H1 (cell line): ENCODE measurements at regions not wholly inside any gene's neighbourhood (a gene's known extent, or its start where the extent isn't known, plus 50 kb on each side); places are given as distances from the start of the nearest gene placed in this dataset.

Experiments
- CTCF ChIA-PET: fragments of 300-600 bp; sonication (Branson Sonifier 250); formaldehyde crosslinking; loops from one replicate; lab custom pipeline; 2021; ENCODE audit not compliant: partially characterized antibody; lab: Charles Lee
- POLR2A ChIA-PET: fragments of 300-600 bp; sonication (Branson Sonifier 250); formaldehyde crosslinking; loops from one replicate; lab custom pipeline; 2021; ENCODE audit warnings: inconsistent platforms; ENCODE audit not compliant: partially characterized antibody; lab: Charles Lee
- DNase-seq, 2 experiments: peaks; one replicate each; pipeline versions ENCODE4 v3.0.0 to v3.0.0-alpha.2; 2010 to 2022; ENCODE audit warnings: low spot score in 2 of 2, low read depth in 1 of 2, mixed read lengths in 1 of 2
- FAIRE-seq: peaks from 2 replicates; lab custom pipeline; 2011; peaks lifted over from hg19 to GRCh38; lab: Jason Lieb, UNC
- H2AFZ ChIP-seq: 2 replicates; pipeline ENCODE4 v1.8.1; 2012; ENCODE audit warnings: low read length, inconsistent platforms
- H2AK5ac ChIP-seq: 2 replicates; pipeline ENCODE4 v1.6.1; 2013; ENCODE audit warnings: low read depth, low read length
- H2BK120ac ChIP-seq: replicated peaks from 2 replicates; pipeline ENCODE3; 2013; ENCODE audit warnings: low read depth, low read length, inconsistent platforms
- H2BK12ac ChIP-seq: 2 replicates; pipeline ENCODE4 v1.6.1; 2013; ENCODE audit warnings: low read depth, low read length
- H2BK15ac ChIP-seq: 2 replicates; pipeline ENCODE4 v1.6.1; 2013; ENCODE audit warnings: low read length
- H2BK20ac ChIP-seq: 2 replicates; pipeline ENCODE4 v1.6.1; 2013; ENCODE audit warnings: low read length
- H2BK5ac ChIP-seq: 2 replicates; pipeline ENCODE4 v1.6.1; 2013; ENCODE audit warnings: low read depth, low read length
- H3K14ac ChIP-seq: 2 replicates; pipeline ENCODE4 v1.6.1; 2013; ENCODE audit warnings: inconsistent platforms; ENCODE audit not compliant: insufficient read length
- H3K18ac ChIP-seq: 2 replicates; pipeline ENCODE4 v1.6.1; 2013; ENCODE audit warnings: low read length; ENCODE audit errors: extremely low read depth
- H3K23ac ChIP-seq: 2 replicates; pipeline ENCODE4 v1.6.1; 2013; ENCODE audit warnings: inconsistent platforms; ENCODE audit not compliant: insufficient read length
- H3K23me2 ChIP-seq: 2 replicates; pipeline ENCODE4 v1.6.1; 2013; ENCODE audit warnings: low read depth, low read length
- H3K27ac ChIP-seq: 2 replicates; pipeline ENCODE4 v1.6.1; 2011; ENCODE audit warnings: low read depth, low read length, inconsistent platforms
- H3K27me3 ChIP-seq, 4 experiments: replicated peaks in 1 of 4; 1 replicate in 1 of 4; 2 replicates in 3 of 4; pipeline versions ENCODE4 v1.6.1 to v1.8.1; 2011 to 2013; ENCODE audit warnings: low read length in 3 of 4, mild to moderate bottlenecking in 3 of 4, inconsistent platforms in 2 of 4, mixed read lengths in 2 of 4, moderate library complexity in 1 of 4; ENCODE audit not compliant: control insufficient read depth in 3 of 4, insufficient read depth in 3 of 4; ENCODE audit errors: extremely low read depth in 1 of 4
- H3K36me3 ChIP-seq, 4 experiments: 2 replicates each; pipeline versions ENCODE4 v1.6.1 to v1.8.1; 2011 to 2013; ENCODE audit warnings: mild to moderate bottlenecking in 4 of 4, low read length in 3 of 4, moderate library complexity in 2 of 4, control low read depth in 1 of 4, inconsistent platforms in 1 of 4; ENCODE audit not compliant: insufficient read depth in 4 of 4, control insufficient read depth in 2 of 4
- H3K4ac ChIP-seq: replicated peaks from 2 replicates; pipeline ENCODE3; 2013; ENCODE audit warnings: low read length, low read depth, mixed read lengths, inconsistent platforms; ENCODE audit not compliant: insufficient read length
- H3K4me1 ChIP-seq, 4 experiments: replicated peaks in 1 of 4; 1 replicate in 1 of 4; 2 replicates in 3 of 4; pipeline versions ENCODE4 v1.6.1 to v1.8.1; 2011 to 2013; ENCODE audit warnings: low read length in 3 of 4, inconsistent platforms in 2 of 4, mixed read lengths in 1 of 4; ENCODE audit not compliant: insufficient read depth in 4 of 4, control insufficient read depth in 3 of 4
- H3K4me2 ChIP-seq, 2 experiments: 2 replicates each; pipeline versions ENCODE4 v1.6.1 to v1.8.1; 2011 to 2013; ENCODE audit warnings: low read depth in 2 of 2, low read length in 2 of 2, control low read depth in 1 of 2, inconsistent platforms in 1 of 2, mild to moderate bottlenecking in 1 of 2; ENCODE audit not compliant: insufficient read depth in 1 of 2
- H3K4me3 ChIP-seq, 4 experiments: fragments of 200-600, 300-600 bp in 1 of 4; sonication (generic), shearing (Covaris generic), sonication (Bioruptor Twin) in 1 of 4; 2 replicates each; pipeline versions ENCODE4 v1.5.1 to v1.8.1; 2011 to 2016; ENCODE audit warnings: low read length in 4 of 4, low read depth in 3 of 4, control low read depth in 2 of 4, inconsistent platforms in 2 of 4, mild to moderate bottlenecking in 2 of 4, mixed read lengths in 1 of 4, moderate library complexity in 1 of 4; ENCODE audit not compliant: insufficient read depth in 2 of 4; ENCODE audit errors: extremely low read depth in 1 of 4
- H3K56ac ChIP-seq: replicated peaks from 2 replicates; pipeline ENCODE3; 2013; ENCODE audit warnings: low read depth, mild to moderate bottlenecking, mixed read lengths, low read length, inconsistent platforms; ENCODE audit not compliant: insufficient read length
- H3K79me1 ChIP-seq: 2 replicates; pipeline ENCODE4 v1.6.1; 2013; ENCODE audit warnings: low read depth, low read length, control low read depth
- H3K79me2 ChIP-seq, 2 experiments: 2 replicates each; pipeline versions ENCODE4 v1.6.1 to v1.8.1; 2012 to 2013; ENCODE audit warnings: low read length in 2 of 2, mild to moderate bottlenecking in 2 of 2, inconsistent platforms in 1 of 2; ENCODE audit not compliant: insufficient read depth in 2 of 2, control insufficient read depth in 1 of 2
- H3K9ac ChIP-seq, 4 experiments: replicated peaks in 1 of 4; 1 replicate in 1 of 4; 2 replicates in 3 of 4; pipeline versions ENCODE4 v1.6.1 to v1.8.1; 2011 to 2013; ENCODE audit warnings: low read depth in 3 of 4, low read length in 3 of 4, control low read depth in 2 of 4, mild to moderate bottlenecking in 2 of 4, moderate library complexity in 2 of 4, inconsistent platforms in 1 of 4; ENCODE audit errors: extremely low read depth in 1 of 4
- H3K9me3 ChIP-seq, 2 experiments: 2 replicates each; pipeline versions ENCODE4 v1.6.1 to v1.8.1; 2012 to 2013; ENCODE audit warnings: mild to moderate bottlenecking in 2 of 2, moderate library complexity in 2 of 2, control low read depth in 1 of 2, inconsistent platforms in 1 of 2, low read depth in 1 of 2, low read length in 1 of 2, mixed read lengths in 1 of 2; ENCODE audit not compliant: insufficient read depth in 2 of 2
- H4K20me1 ChIP-seq, 2 experiments: replicated peaks in 1 of 2; 2 replicates each; pipeline versions ENCODE3 to v1.8.1; 2011 to 2013; ENCODE audit warnings: inconsistent platforms in 2 of 2, low read length in 2 of 2, mild to moderate bottlenecking in 1 of 2; ENCODE audit not compliant: insufficient read depth in 2 of 2, control insufficient read depth in 1 of 2
- H4K5ac ChIP-seq: 2 replicates; pipeline ENCODE4 v1.6.1; 2013; ENCODE audit warnings: low read length, low read depth, mixed read lengths, inconsistent platforms; ENCODE audit not compliant: insufficient read length
- H4K8ac ChIP-seq: 2 replicates; pipeline ENCODE4 v1.8.0; 2013; ENCODE audit warnings: mild to moderate bottlenecking, moderate library complexity, low read length, inconsistent platforms; ENCODE audit not compliant: insufficient read depth; ENCODE audit errors: extremely low read depth
- H4K91ac ChIP-seq: replicated peaks from 2 replicates; pipeline ENCODE3; 2013; ENCODE audit warnings: low read length, mixed read lengths, inconsistent platforms; ENCODE audit not compliant: insufficient read length
- BRCA1 ChIP-seq: IDR thresholded peaks from 2 replicates; pipeline ENCODE4 v1.6.1; 2012; ENCODE audit warnings: low read depth, low read length, improper control_type of control experiment
- CBX8 ChIP-seq: fragments of 300-800, 300-1000 bp; sonication (generic); IDR thresholded peaks from 2 replicates; pipeline ENCODE4 v1.7.1; 2016; ENCODE audit warnings: low read depth, low read length, borderline replicate concordance
- CEBPB ChIP-seq: IDR thresholded peaks from 2 replicates; pipeline ENCODE4 v1.6.1; 2012; ENCODE audit warnings: low read depth, low read length
- CHD1 ChIP-seq: IDR thresholded peaks from 2 replicates; pipeline ENCODE4 v1.6.1; 2012; ENCODE audit warnings: low read depth, low read length, improper control_type of control experiment
- CREB1 ChIP-seq: IDR thresholded peaks from 2 replicates; pipeline ENCODE4 v1.6.1; 2012; ENCODE audit warnings: inconsistent platforms
- E2F6 ChIP-seq: IDR thresholded peaks from 2 replicates; pipeline ENCODE4 v1.6.1; 2012; ENCODE audit warnings: inconsistent platforms
- KDM5A ChIP-seq: fragments of 200-600 bp; IDR thresholded peaks from 2 replicates; pipeline ENCODE4 v1.7.1; 2012; ENCODE audit warnings: mild to moderate bottlenecking, low read length, inconsistent platforms, mixed read lengths
- SIN3A ChIP-seq, 2 experiments: IDR thresholded peaks in 1 of 2; conservative IDR thresholded peaks in 1 of 2; 2 replicates each; pipeline ENCODE4 v1.6.1; 2011 to 2012; ENCODE audit warnings: low read length in 2 of 2, improper control_type of control experiment in 1 of 2, low read depth in 1 of 2, mild to moderate bottlenecking in 1 of 2
- SIX5 ChIP-seq: IDR thresholded peaks from 2 replicates; pipeline ENCODE4 v1.6.1; 2011; ENCODE audit warnings: mild to moderate bottlenecking, low read depth, low read length
- USF2 ChIP-seq: IDR thresholded peaks from 2 replicates; pipeline ENCODE4 v1.6.1; 2011; ENCODE audit warnings: low read length, improper control_type of control experiment
- ZNF274 ChIP-seq: IDR thresholded peaks from 2 replicates; pipeline ENCODE4 v1.7.0; 2012; ENCODE audit warnings: low read length, borderline replicate concordance; ENCODE audit errors: extremely low read depth
- WGBS, 2 experiments: shearing (Covaris generic) in 1 of 2; methylation state at CpG; one replicate each; pipeline versions ENCODE4 v1.1.6 to v1.1.7; 2013 to 2015; ENCODE audit warnings: low lambda C conversion rate in 2 of 2, mixed read lengths in 2 of 2, inconsistent platforms in 1 of 2, low coverage in 1 of 2, missing lambda C conversion rate in 1 of 2; ENCODE audit not compliant: insufficient replicate concordance in 2 of 2, insufficient coverage in 1 of 2, insufficient read length in 1 of 2; ENCODE audit errors: extremely low coverage in 1 of 2, missing lambda C conversion rate in 1 of 2; 5-methylcytosine and 5-hydroxymethylcytosine counted together

GRCh38 chr2:107364361-107364950 is 462.2 kb upstream of the RGPD4 start:
- no peak overlapping the region for H2AFZ ChIP-seq
- ChIA-PET CTCF (no interaction called here), POLR2A (no interaction called here)
- H4K20me1 ChIP-seq, result no peaks in the 10 kb centered on the region
- no peak overlapping the region for H3K4ac ChIP-seq
- H3K9ac ChIP-seq, result no peak overlapping the region
- DNase-seq (no peak), FAIRE-seq (no peak)
- H2AK5ac ChIP-seq, result no peak overlapping the region
- H3K79me2 ChIP-seq, result no peaks in the 10 kb centered on the region
- H3K79me1 ChIP-seq, result no peaks in the 10 kb centered on the region
- H2BK15ac ChIP-seq, result no peak overlapping the region
- H3K4me3 ChIP-seq, result no peak overlapping the region
- no peaks in the 10 kb centered on the region for H3K23me2 ChIP-seq
- H3K56ac ChIP-seq, result no peak overlapping the region
- no peak overlapping the region for H2BK5ac ChIP-seq
- H2BK120ac ChIP-seq, result no peak overlapping the region
- H3K4me2 ChIP-seq, result no peak overlapping the region
- WGBS, 2 experiments, result 91% methylated on average over 4 of the region's 4 CpGs; no CpG with 5 or more reads in 1 of the 2 experiments
- no peak overlapping the region for H3K23ac ChIP-seq
- no peaks in the 10 kb centered on the region for H3K36me3 ChIP-seq
- H3K27me3 ChIP-seq, result no peaks in the 10 kb centered on the region
- no peak overlapping the region for H4K91ac ChIP-seq
- no peaks in the 10 kb centered on the region for H3K4me1 ChIP-seq
- no peak for TF ChIP-seq E2F6
- no peak for TF ChIP-seq USF2
- TF ChIP-seq SIX5, result no peak
- no peak for TF ChIP-seq SIN3A (conservative IDR thresholded peaks at IDR 0.05 in 1 of 2, IDR thresholded peaks at IDR 0.05 in 1 of 2; ENCODE audit: low read depth in 1 of 2, low read length in 2 of 2)
- TF ChIP-seq KDM5A, result no peak
- TF ChIP-seq CHD1, result no peak
- no peak for TF ChIP-seq ZNF274
- no peak for TF ChIP-seq CREB1
- TF ChIP-seq CBX8, result no peak
- TF ChIP-seq BRCA1, result no peak
- no peak for TF ChIP-seq CEBPB
- H2BK12ac ChIP-seq, result no peak overlapping the region
- no peak overlapping the region for H3K14ac ChIP-seq
- no peak overlapping the region for H4K5ac ChIP-seq
- no peak overlapping the region for H2BK20ac ChIP-seq
- no peak overlapping the region for H4K8ac ChIP-seq
- H3K18ac ChIP-seq, result no peak overlapping the region
- no peaks in the 10 kb centered on the region for H3K9me3 ChIP-seq
- H3K27ac ChIP-seq, result no peak overlapping the region
